ENCODE measurements at regions not wholly inside any gene's neighbourhood (a gene's known extent, or its start where the extent isn't known, plus 50 kb on each side); places are given as distances from the start of the nearest gene placed in this dataset.
A peak's percentile ranks its signal among the peaks of the same experiment; 100 is the strongest.

DNA sequence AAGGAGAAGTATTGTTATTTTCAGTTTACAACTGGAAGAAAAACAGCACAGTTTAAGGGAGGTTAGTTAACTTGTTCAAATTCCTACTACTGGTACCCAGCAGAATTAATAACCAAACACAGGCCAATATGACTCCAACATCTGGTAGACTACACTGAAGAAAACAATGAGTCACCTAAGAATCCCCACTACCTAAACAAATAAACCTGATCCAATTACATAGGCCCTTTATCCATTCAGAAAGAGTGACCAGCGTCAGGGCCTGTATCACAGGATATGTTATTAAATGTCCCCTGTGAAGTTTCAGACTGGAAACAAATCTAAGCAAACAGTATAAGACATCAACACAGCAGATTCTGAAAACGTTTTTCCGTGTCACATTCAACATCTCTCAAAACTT lies 492.5 kb upstream of the INTU start:
- Histone ChIP-seq H3K4me3 (no peak overlapping the region), H3K9me3 (ENCODE audit: control insufficient read depth in 4 of 4, insufficient read depth in 3 of 4, low read length in 3 of 4) (no peaks in the 10 kb centered on the region), H3K9ac (ENCODE audit: insufficient read depth in 1 of 2, low read length in 2 of 2) (no peak overlapping the region), H3K4me1 (ENCODE audit: control insufficient read depth in 5 of 5, insufficient read depth in 5 of 5, low read length in 5 of 5) (no peaks in the 10 kb centered on the region), H3K27ac (ENCODE audit: low read depth in 1 of 2, low read length in 1 of 2) (no peak overlapping the region), H3K27me3 (ENCODE audit: control insufficient read depth in 3 of 3, insufficient read depth in 3 of 3, low read length in 2 of 3) (no peaks in the 10 kb centered on the region), H3K36me3 (ENCODE audit: control insufficient read depth in 4 of 4, insufficient read depth in 4 of 4, low read length in 4 of 4) (no peaks in the 10 kb centered on the region)
- ATAC-seq (ENCODE audit: insufficient read depth, low FRiP score) (no peak), DNase-seq (no peak)
- TF ChIP-seq, protein P1, sequence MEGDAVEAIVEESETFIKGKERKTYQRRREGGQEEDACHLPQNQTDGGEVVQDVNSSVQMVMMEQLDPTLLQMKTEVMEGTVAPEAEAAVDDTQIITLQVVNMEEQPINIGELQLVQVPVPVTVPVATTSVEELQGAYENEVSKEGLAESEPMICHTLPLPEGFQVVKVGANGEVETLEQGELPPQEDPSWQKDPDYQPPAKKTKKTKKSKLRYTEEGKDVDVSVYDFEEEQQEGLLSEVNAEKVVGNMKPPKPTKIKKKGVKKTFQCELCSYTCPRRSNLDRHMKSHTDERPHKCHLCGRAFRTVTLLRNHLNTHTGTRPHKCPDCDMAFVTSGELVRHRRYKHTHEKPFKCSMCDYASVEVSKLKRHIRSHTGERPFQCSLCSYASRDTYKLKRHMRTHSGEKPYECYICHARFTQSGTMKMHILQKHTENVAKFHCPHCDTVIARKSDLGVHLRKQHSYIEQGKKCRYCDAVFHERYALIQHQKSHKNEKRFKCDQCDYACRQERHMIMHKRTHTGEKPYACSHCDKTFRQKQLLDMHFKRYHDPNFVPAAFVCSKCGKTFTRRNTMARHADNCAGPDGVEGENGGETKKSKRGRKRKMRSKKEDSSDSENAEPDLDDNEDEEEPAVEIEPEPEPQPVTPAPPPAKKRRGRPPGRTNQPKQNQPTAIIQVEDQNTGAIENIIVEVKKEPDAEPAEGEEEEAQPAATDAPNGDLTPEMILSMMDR (IDR thresholded peaks at IDR 0.05; ENCODE audit: control extremely low read depth, extremely low read depth): no peak
- 80 to 84% methylated on average over 3 of the region's 3 CpGs for WGBS, 2 donors

DNA sequence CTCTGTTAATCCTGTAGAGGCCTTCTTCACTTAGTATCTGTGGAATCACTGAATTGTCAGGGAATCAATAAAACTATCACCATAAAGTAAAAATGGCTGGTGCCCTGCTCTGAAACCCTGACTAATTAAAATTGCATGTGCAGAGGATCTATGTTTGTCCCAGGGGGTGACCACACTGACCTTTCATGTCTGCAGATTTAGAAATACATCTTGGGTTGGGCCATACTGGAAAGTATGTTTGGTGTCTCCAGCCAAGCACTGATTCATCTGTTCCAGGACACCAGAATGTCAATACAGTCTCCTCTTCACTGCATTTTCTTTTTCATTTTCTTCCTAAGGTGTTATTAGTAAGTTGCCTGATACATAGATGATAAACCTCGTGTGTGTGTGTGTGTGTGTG lies 490.9 kb upstream of the INTU start:
- ATAC-seq (ENCODE audit: insufficient read depth, low FRiP score) (peak; percentile 43), DNase-seq (no peak)
- TF ChIP-seq, protein P1 (IDR thresholded peaks at IDR 0.05; ENCODE audit: control extremely low read depth, extremely low read depth): no peak
- 70 to 80% methylated on average over 1 of the region's 1 CpG for WGBS, 2 donors
- H3K27ac ChIP-seq (ENCODE audit: low read depth in 1 of 2, low read length in 1 of 2): no peak overlapping the region
- H3K27me3 ChIP-seq (ENCODE audit: control insufficient read depth in 3 of 3, insufficient read depth in 3 of 3, low read length in 2 of 3): no peaks in the 10 kb centered on the region
- peaks cover 0 to 5% (median 0%) of the 10 kb centered on the region in 5 donors for H3K4me1 ChIP-seq (ENCODE audit: control insufficient read depth in 5 of 5, insufficient read depth in 5 of 5, low read length in 5 of 5)
- H3K4me3 ChIP-seq: no peak overlapping the region
- no peaks in the 10 kb centered on the region for H3K9me3 ChIP-seq (ENCODE audit: control insufficient read depth in 4 of 4, insufficient read depth in 3 of 4, low read length in 3 of 4)
- H3K36me3 ChIP-seq (ENCODE audit: control insufficient read depth in 4 of 4, insufficient read depth in 4 of 4, low read length in 4 of 4): no peaks in the 10 kb centered on the region
- H3K9ac ChIP-seq (ENCODE audit: insufficient read depth in 1 of 2, low read length in 2 of 2): no peak overlapping the region

DNA sequence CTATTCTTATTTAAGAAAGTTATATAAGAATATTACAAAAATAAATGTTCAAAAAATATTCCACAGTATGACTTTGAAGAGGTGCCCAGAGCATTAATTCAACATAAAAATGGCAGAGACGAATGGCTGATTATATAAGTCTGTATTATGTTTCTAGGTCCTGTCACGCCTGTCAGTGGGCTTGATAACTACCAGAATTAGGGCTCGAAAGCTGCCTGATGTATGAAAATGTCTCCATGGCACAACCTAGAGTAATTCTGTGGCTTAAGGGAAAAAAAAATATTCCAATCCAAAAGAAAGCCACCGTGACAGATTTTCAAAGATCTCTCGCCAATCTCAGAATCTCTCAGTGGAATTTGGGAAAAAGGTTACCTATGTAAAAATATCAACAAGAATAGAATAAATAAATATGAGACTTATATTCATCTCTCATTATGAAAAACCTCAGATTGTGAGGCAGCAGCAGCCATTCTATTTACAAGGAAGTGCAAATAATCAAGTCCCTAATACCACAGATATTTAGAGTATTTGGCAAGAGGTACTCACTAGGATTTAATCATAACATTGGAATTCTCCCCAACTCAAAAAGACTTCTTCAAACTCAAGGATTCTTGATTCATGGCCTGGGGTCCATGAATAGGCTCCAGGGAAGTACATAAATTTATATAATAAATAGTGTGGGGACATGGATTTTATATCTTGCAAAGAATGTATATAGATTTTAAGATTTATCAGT lies 489.1 kb upstream of the INTU start:
- H3K4me1 ChIP-seq (ENCODE audit: control insufficient read depth in 5 of 5, insufficient read depth in 5 of 5, low read length in 5 of 5): peaks cover 0 to 5% (median 0%) of the 10 kb centered on the region in 5 donors
- H3K4me3 ChIP-seq: no peak overlapping the region
- no peaks in the 10 kb centered on the region for H3K9me3 ChIP-seq (ENCODE audit: control insufficient read depth in 4 of 4, insufficient read depth in 3 of 4, low read length in 3 of 4)
- no peaks in the 10 kb centered on the region for H3K36me3 ChIP-seq (ENCODE audit: control insufficient read depth in 4 of 4, insufficient read depth in 4 of 4, low read length in 4 of 4)
- no peak overlapping the region for H3K9ac ChIP-seq (ENCODE audit: insufficient read depth in 1 of 2, low read length in 2 of 2)
- no peak overlapping the region for H3K27ac ChIP-seq (ENCODE audit: low read depth in 1 of 2, low read length in 1 of 2)
- peak in 1 of 3 donors; percentile 34 for DNase-seq
- no peak for ATAC-seq (ENCODE audit: insufficient read depth, low FRiP score)
- H3K27me3 ChIP-seq (ENCODE audit: control insufficient read depth in 3 of 3, insufficient read depth in 3 of 3, low read length in 2 of 3): no peaks in the 10 kb centered on the region
- TF ChIP-seq, protein P1 (IDR thresholded peaks at IDR 0.05; ENCODE audit: control extremely low read depth, extremely low read depth): no peak
- 64 to 72% methylated on average over 5 of the region's 5 CpGs for WGBS, 2 donors

Data from lung (tissue), 11 donors.